MM.1S (cell line): ENCODE measurements at regions not wholly inside any gene's neighbourhood (a gene's known extent, or its start where the extent isn't known, plus 50 kb on each side); places are given as distances from the start of the nearest gene placed in this dataset.

Source experiments
- DNase-seq: peaks from one replicate; pipeline ENCODE4 v3.0.0-alpha.2; 2015
- H2AFZ ChIP-seq: fragments of 300-600 bp; sonication (generic); 2 replicates; pipeline ENCODE4 v1.6.0; 2016; ENCODE audit warnings: antibody characterized with exemption, low read length
- H3F3A ChIP-seq: fragments of 300-600 bp; sonication (generic); 2 replicates; pipeline ENCODE4 v1.6.1; 2016; ENCODE audit warnings: mild to moderate bottlenecking, antibody characterized with exemption, low read length, moderate library complexity, mixed read lengths; ENCODE audit not compliant: insufficient read depth
- H3K27ac ChIP-seq: fragments of 300-600 bp; sonication (generic); 2 replicates; pipeline ENCODE4 v1.5.1; 2016; ENCODE audit warnings: mild to moderate bottlenecking, low read length
- H3K27me3 ChIP-seq: fragments of 300-600 bp; sonication (generic); replicated peaks from 2 replicates; pipeline ENCODE4 v1.6.0; 2016; ENCODE audit warnings: low read length; ENCODE audit not compliant: insufficient read depth
- H3K36me3 ChIP-seq: fragments of 300-600 bp; sonication (generic); replicated peaks from 2 replicates; pipeline ENCODE4 v1.6.1; 2016; ENCODE audit warnings: mild to moderate bottlenecking, low read length, mixed read lengths; ENCODE audit not compliant: insufficient read depth
- H3K4me1 ChIP-seq: fragments of 300-600 bp; sonication (generic); 2 replicates; pipeline ENCODE4 v1.6.1; 2016; ENCODE audit warnings: low read length, mixed read lengths
- H3K4me2 ChIP-seq: fragments of 300-600 bp; sonication (generic); 2 replicates; pipeline ENCODE4 v1.6.0; 2016; ENCODE audit warnings: low read depth, low read length
- H3K4me3 ChIP-seq: fragments of 300-600 bp; sonication (generic); 2 replicates; pipeline ENCODE4 v1.5.1; 2016; ENCODE audit warnings: low read length, mixed read lengths
- H3K79me2 ChIP-seq: fragments of 300-600 bp; sonication (generic); 2 replicates; pipeline ENCODE4 v1.6.1; 2016; ENCODE audit warnings: mixed run types, low read length, mixed read lengths
- H3K9ac ChIP-seq: fragments of 300-600 bp; sonication (generic); 2 replicates; pipeline ENCODE4 v1.6.1; 2016; ENCODE audit warnings: low read length, mixed read lengths
- H3K9me2 ChIP-seq: fragments of 300-600 bp; sonication (generic); replicated peaks from 2 replicates; pipeline ENCODE4 v1.6.1; 2016; ENCODE audit warnings: mild to moderate bottlenecking, low read length, mixed read lengths; ENCODE audit not compliant: insufficient read depth
- H3K9me3 ChIP-seq: fragments of 300-600 bp; sonication (generic); replicated peaks from 2 replicates; pipeline ENCODE4 v1.6.1; 2016; ENCODE audit warnings: mild to moderate bottlenecking, low read length, mixed read lengths; ENCODE audit not compliant: insufficient read depth
- H4K20me1 ChIP-seq: fragments of 300-600 bp; sonication (generic); 2 replicates; pipeline ENCODE4 v1.6.1; 2016; ENCODE audit warnings: mild to moderate bottlenecking, low read length, moderate library complexity, mixed read lengths; ENCODE audit not compliant: insufficient read depth
- EZH2 ChIP-seq: fragments of 300-600 bp; sonication (generic); optimal IDR thresholded peaks from 2 replicates; pipeline ENCODE3; 2017; ENCODE audit warnings: low read depth, mild to moderate bottlenecking, antibody characterized with exemption, low read length, mixed read lengths
- EZH2phosphoT487 ChIP-seq: fragments of 300-600 bp; sonication (generic); IDR thresholded peaks from 2 replicates; pipeline ENCODE4 v1.6.1; 2018; ENCODE audit warnings: antibody characterized with exemption, low read length
- TF ChIP-seq, protein P1 (sequence below): fragments of 300-600 bp; sonication (generic); IDR thresholded peaks from 2 replicates; pipeline ENCODE4 v1.5.1; 2016; ENCODE audit warnings: antibody characterized with exemption, low read length, mixed read lengths

DNA sequence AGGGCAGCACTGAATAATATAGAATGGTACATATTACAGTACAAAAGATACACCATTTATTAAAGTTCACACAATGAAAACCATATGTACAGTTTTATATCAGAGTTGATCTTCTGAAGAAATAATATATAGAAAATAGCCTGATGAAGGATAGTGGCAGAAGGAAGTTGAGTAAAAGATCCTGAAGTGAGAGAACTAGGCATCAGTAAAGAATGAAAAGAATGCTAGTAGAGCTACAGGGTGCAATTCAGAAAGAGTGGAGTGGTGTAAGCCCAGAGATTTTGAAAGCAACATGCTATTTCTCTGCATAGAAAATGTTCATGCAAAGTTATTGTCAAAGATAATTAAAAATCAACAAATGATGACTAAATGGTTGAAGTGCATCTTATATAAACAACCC is 1552.7 kb upstream of the TENM4 start:
- H3F3A ChIP-seq: no peaks in the 10 kb centered on the region
- no peaks in the 10 kb centered on the region for H3K4me1 ChIP-seq
- DNase-seq: no peak
- no peaks in the 10 kb centered on the region; the same call in 1 of the 2 replicates for H3K9me2 ChIP-seq
- no peak overlapping the region for H3K9ac ChIP-seq
- H4K20me1 ChIP-seq: no peaks in the 10 kb centered on the region
- no peaks in the 10 kb centered on the region for H3K27me3 ChIP-seq
- no peak overlapping the region for H3K4me3 ChIP-seq
- TF ChIP-seq, protein P1, sequence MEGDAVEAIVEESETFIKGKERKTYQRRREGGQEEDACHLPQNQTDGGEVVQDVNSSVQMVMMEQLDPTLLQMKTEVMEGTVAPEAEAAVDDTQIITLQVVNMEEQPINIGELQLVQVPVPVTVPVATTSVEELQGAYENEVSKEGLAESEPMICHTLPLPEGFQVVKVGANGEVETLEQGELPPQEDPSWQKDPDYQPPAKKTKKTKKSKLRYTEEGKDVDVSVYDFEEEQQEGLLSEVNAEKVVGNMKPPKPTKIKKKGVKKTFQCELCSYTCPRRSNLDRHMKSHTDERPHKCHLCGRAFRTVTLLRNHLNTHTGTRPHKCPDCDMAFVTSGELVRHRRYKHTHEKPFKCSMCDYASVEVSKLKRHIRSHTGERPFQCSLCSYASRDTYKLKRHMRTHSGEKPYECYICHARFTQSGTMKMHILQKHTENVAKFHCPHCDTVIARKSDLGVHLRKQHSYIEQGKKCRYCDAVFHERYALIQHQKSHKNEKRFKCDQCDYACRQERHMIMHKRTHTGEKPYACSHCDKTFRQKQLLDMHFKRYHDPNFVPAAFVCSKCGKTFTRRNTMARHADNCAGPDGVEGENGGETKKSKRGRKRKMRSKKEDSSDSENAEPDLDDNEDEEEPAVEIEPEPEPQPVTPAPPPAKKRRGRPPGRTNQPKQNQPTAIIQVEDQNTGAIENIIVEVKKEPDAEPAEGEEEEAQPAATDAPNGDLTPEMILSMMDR: no peak
- TF ChIP-seq EZH2phosphoT487 (no peak), EZH2 (no peak)
- no peak overlapping the region for H3K4me2 ChIP-seq
- H2AFZ ChIP-seq: no peak overlapping the region
- H3K79me2 ChIP-seq: no peaks in the 10 kb centered on the region
- no peaks in the 10 kb centered on the region for H3K36me3 ChIP-seq
- no peaks in the 10 kb centered on the region for H3K9me3 ChIP-seq
- no peak overlapping the region for H3K27ac ChIP-seq

DNA sequence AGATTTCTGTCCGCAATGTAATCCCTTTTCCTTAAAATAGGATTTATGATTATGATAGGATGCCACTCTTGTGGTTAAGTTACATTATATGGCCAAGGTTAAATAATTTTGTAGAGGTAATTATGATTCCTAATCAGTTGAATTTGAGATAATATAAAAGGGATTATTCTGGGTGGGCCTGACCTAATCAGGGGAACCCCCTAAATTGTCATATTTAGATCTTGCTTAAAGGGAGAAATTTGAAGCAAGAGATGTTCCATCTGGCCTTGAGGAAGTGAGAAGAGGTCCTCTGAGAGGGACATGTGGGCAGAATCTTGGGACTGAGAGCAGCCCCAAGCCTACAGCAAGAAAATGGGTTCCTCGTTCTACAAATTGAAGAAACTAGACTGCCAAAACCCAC is 1550.1 kb upstream of the TENM4 start:
- H3K4me2 ChIP-seq: no peak overlapping the region
- DNase-seq: no peak
- no peaks in the 10 kb centered on the region for H4K20me1 ChIP-seq

DNA sequence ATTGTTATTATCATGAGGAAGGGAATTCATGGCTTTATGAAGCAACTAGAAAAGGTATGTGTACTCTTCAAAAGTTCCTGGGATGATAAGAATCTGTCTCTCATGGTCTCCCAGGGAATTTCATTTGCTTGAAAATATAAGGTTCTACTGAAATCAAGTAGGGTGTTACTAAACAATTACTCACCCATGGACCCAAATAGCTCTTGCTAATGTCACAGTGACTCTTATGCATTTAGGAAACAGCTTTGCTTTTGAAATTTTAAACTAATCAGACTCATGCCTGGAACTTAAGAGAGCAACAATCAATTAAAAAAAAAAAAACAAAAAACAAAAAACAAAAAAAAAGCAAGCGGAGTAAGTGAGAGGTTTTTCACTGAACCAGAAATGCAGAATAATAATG is 1546.3 kb upstream of the TENM4 start:
- H3K36me3 ChIP-seq: no peaks in the 10 kb centered on the region
- H3K9me3 ChIP-seq: no peaks in the 10 kb centered on the region
- H3K4me3 ChIP-seq: no peak overlapping the region
- TF ChIP-seq EZH2 (no peak), EZH2phosphoT487 (no peak)
- TF ChIP-seq, protein P1: no peak
- H3K27me3 ChIP-seq: no peaks in the 10 kb centered on the region
- no peak overlapping the region for H2AFZ ChIP-seq
- no peaks in the 10 kb centered on the region for H4K20me1 ChIP-seq
- no peak for DNase-seq
- H3K79me2 ChIP-seq: no peaks in the 10 kb centered on the region
- H3K27ac ChIP-seq: no peak overlapping the region
- H3K9me2 ChIP-seq: no peaks in the 10 kb centered on the region
- H3K4me2 ChIP-seq: no peak overlapping the region
- no peaks in the 10 kb centered on the region for H3K4me1 ChIP-seq
- H3F3A ChIP-seq: no peaks in the 10 kb centered on the region
- H3K9ac ChIP-seq: no peak overlapping the region

More for the DNA sequence above, 1550.1 kb upstream of the TENM4 start:
- Histone ChIP-seq H3F3A (no peaks in the 10 kb centered on the region), H3K4me3 (no peak overlapping the region), H3K9me2 (no peaks in the 10 kb centered on the region; the same call in 1 of the 2 replicates), H3K36me3 (no peaks in the 10 kb centered on the region), H3K4me1 (no peaks in the 10 kb centered on the region), H3K27me3 (no peaks in the 10 kb centered on the region), H3K9ac (no peak overlapping the region), H3K27ac (no peak overlapping the region), H3K79me2 (no peaks in the 10 kb centered on the region), H2AFZ (no peak overlapping the region), H3K9me3 (no peaks in the 10 kb centered on the region)
- TF ChIP-seq, protein P1: no peak
- TF ChIP-seq EZH2phosphoT487: no peak
- no peak for TF ChIP-seq EZH2
